ENCODE measurements at regions not wholly inside any gene's neighbourhood (a gene's known extent, or its start where the extent isn't known, plus 50 kb on each side); places are given as distances from the start of the nearest gene placed in this dataset.

DNA sequence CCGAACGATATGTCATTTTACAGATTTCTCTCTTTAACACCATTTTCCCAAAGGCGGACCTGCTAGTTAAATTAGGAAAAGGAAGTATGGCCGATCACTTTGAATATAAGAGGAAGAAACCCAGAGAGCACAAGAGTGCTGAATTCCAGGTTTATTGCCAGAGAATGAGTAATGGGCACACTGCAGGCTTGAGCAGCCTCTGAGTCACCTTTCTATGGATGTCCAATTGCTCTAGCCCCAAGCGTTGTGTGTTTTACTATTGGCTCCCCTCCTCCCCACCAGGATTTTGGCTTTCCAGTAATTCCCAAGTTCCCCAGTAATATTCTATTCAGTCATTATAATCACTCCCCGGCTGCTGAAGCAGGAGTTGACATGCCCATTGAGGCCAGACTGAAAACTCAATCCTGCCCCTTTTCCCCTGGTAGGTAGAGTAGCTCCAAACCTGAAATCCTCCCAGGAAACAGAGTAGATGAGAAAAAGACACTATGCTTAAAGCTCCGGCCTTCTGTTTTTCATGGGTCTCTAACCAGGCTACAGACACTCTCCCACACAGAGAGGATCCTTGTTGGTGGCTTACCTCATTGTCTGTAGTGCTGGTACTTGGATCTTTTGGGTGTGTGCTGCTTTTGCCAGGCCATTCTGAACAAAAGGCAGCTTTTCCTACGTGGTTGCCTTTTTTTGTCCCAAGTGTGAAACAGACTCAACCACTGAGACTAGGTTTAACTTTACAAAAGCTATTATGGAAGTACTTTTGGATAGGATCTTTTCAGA is 704.3 kb upstream of the FLRT2 start:
- H3K4me1 Mint-ChIP-seq, result peaks cover 21% of the 10 kb centered on the region
- H3K36me3 Mint-ChIP-seq (ENCODE audit: low read depth), result peaks cover 10% of the 10 kb centered on the region; the same call in 2 of the 3 replicates
- H3K27me3 Mint-ChIP-seq (ENCODE audit: insufficient read depth, low read depth, poor library complexity), result peaks cover 2% of the 10 kb centered on the region
- no peak overlapping the region for H3K4me3 Mint-ChIP-seq
- Histone ChIP-seq H3K36me3 (ENCODE audit: insufficient read depth) (no peaks in the 10 kb centered on the region), H3K4me3 (no peak overlapping the region), H4K20me1 (replicated peaks; ENCODE audit: insufficient read depth) (no peaks in the 10 kb centered on the region), H3K9me2 (ENCODE audit: insufficient read depth) (no peaks in the 10 kb centered on the region), H3K27ac (ENCODE audit: low read depth) (no peak overlapping the region), H3K4me1 (ENCODE audit: insufficient read depth) (peaks cover 21% of the 10 kb centered on the region), H3K79me2 (replicated peaks; ENCODE audit: insufficient read depth) (no peaks in the 10 kb centered on the region), H3K4me2 (0 out of 2 replicates have a peak overlapping the region, but pooled peaks have one; percentile 3), H3F3A (replicated peaks; ENCODE audit: low read depth) (no peaks in the 10 kb centered on the region), H3K27me3 (ENCODE audit: insufficient read depth) (no peaks in the 10 kb centered on the region), H2AFZ (0 out of 2 replicates have a peak overlapping the region, but pooled peaks have one; percentile 25)
- peak; percentile 51 for ATAC-seq
- no peak for DNase-seq (ENCODE audit: low spot score)
- TF ChIP-seq ZNF331 (CRISPR knock-in tag; IDR thresholded peaks at IDR 0.05; ENCODE audit: low read depth), result no peak
- peaks cover 17% of the 10 kb centered on the region for H3K9me3 Mint-ChIP-seq
- H3K27ac Mint-ChIP-seq, result no peak overlapping the region

DNA sequence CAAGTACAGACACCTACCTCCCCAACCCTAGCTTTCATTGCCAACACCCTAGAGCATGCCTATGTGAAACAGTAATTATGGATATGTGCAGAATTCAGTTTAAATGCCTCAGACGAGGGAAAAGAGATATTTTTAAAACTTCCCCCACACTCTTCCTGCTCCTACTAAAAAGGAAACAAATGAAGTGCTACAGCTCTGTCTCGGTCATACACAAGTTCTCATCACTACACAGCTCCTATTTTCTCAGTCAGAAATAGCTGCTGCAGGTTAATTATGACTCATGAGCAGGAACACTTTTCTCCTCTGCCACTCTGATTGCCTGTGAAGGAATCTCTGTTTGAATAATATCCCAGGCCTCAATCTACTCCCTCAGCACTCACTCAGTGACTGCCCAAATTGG is 703.6 kb upstream of the FLRT2 start:
- Mint-ChIP-seq H3K9me3 (peaks cover 16% of the 10 kb centered on the region), H3K36me3 (ENCODE audit: low read depth) (peaks cover 10% of the 10 kb centered on the region; the same call in 2 of the 3 replicates)
- TF ChIP-seq NANOG (IDR thresholded peaks at IDR 0.05; ENCODE audit: borderline replicate concordance), result no peak
- TF ChIP-seq, protein P1, sequence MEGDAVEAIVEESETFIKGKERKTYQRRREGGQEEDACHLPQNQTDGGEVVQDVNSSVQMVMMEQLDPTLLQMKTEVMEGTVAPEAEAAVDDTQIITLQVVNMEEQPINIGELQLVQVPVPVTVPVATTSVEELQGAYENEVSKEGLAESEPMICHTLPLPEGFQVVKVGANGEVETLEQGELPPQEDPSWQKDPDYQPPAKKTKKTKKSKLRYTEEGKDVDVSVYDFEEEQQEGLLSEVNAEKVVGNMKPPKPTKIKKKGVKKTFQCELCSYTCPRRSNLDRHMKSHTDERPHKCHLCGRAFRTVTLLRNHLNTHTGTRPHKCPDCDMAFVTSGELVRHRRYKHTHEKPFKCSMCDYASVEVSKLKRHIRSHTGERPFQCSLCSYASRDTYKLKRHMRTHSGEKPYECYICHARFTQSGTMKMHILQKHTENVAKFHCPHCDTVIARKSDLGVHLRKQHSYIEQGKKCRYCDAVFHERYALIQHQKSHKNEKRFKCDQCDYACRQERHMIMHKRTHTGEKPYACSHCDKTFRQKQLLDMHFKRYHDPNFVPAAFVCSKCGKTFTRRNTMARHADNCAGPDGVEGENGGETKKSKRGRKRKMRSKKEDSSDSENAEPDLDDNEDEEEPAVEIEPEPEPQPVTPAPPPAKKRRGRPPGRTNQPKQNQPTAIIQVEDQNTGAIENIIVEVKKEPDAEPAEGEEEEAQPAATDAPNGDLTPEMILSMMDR (conservative IDR thresholded peaks at IDR 0.05; ENCODE audit: low read depth in 2 of 2), result no peak
- no peak for TF ChIP-seq ZNF331 (CRISPR knock-in tag; IDR thresholded peaks at IDR 0.05; ENCODE audit: low read depth)
- TF ChIP-seq, protein P2, sequence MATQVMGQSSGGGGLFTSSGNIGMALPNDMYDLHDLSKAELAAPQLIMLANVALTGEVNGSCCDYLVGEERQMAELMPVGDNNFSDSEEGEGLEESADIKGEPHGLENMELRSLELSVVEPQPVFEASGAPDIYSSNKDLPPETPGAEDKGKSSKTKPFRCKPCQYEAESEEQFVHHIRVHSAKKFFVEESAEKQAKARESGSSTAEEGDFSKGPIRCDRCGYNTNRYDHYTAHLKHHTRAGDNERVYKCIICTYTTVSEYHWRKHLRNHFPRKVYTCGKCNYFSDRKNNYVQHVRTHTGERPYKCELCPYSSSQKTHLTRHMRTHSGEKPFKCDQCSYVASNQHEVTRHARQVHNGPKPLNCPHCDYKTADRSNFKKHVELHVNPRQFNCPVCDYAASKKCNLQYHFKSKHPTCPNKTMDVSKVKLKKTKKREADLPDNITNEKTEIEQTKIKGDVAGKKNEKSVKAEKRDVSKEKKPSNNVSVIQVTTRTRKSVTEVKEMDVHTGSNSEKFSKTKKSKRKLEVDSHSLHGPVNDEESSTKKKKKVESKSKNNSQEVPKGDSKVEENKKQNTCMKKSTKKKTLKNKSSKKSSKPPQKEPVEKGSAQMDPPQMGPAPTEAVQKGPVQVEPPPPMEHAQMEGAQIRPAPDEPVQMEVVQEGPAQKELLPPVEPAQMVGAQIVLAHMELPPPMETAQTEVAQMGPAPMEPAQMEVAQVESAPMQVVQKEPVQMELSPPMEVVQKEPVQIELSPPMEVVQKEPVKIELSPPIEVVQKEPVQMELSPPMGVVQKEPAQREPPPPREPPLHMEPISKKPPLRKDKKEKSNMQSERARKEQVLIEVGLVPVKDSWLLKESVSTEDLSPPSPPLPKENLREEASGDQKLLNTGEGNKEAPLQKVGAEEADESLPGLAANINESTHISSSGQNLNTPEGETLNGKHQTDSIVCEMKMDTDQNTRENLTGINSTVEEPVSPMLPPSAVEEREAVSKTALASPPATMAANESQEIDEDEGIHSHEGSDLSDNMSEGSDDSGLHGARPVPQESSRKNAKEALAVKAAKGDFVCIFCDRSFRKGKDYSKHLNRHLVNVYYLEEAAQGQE (IDR thresholded peaks at IDR 0.05; ENCODE audit: unreplicated experiment), result no peak
- TF ChIP-seq EZH2phosphoT487 (IDR thresholded peaks at IDR 0.05; ENCODE audit: unreplicated experiment), result no peak
- no peak for TF ChIP-seq STAT1 (IDR thresholded peaks at IDR 0.05; ENCODE audit: unreplicated experiment)
- TF ChIP-seq JUNB (IDR thresholded peaks at IDR 0.05; ENCODE audit: unreplicated experiment), result no peak
- no peak for TF ChIP-seq EZH2 (IDR thresholded peaks at IDR 0.05; ENCODE audit: low read depth, unreplicated experiment)
- no peak for TF ChIP-seq ZNF114 (CRISPR knock-in tag; IDR thresholded peaks at IDR 0.05)
- TF ChIP-seq, protein P3, sequence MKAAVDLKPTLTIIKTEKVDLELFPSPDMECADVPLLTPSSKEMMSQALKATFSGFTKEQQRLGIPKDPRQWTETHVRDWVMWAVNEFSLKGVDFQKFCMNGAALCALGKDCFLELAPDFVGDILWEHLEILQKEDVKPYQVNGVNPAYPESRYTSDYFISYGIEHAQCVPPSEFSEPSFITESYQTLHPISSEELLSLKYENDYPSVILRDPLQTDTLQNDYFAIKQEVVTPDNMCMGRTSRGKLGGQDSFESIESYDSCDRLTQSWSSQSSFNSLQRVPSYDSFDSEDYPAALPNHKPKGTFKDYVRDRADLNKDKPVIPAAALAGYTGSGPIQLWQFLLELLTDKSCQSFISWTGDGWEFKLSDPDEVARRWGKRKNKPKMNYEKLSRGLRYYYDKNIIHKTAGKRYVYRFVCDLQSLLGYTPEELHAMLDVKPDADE (IDR thresholded peaks at IDR 0.05), result no peak
- no peak for TF ChIP-seq CREB1 (CRISPR knock-in tag; IDR thresholded peaks at IDR 0.05; ENCODE audit: low read depth)
- no peak for TF ChIP-seq POLR2AphosphoS5 (IDR thresholded peaks at IDR 0.05; ENCODE audit: low read depth)

More for the DNA sequence above, 703.6 kb upstream of the FLRT2 start:
- peaks cover 2% of the 10 kb centered on the region for H3K27me3 Mint-ChIP-seq (ENCODE audit: insufficient read depth, low read depth, poor library complexity)
- no peak overlapping the region for H3K27ac Mint-ChIP-seq
- Histone ChIP-seq H3K27me3 (ENCODE audit: insufficient read depth) (no peaks in the 10 kb centered on the region), H3K36me3 (ENCODE audit: insufficient read depth) (no peaks in the 10 kb centered on the region), H3K27ac (ENCODE audit: low read depth) (no peak overlapping the region), H3K79me2 (replicated peaks; ENCODE audit: insufficient read depth) (no peaks in the 10 kb centered on the region), H3K4me2 (no peak overlapping the region), H3K4me1 (ENCODE audit: insufficient read depth) (peaks cover 21% of the 10 kb centered on the region), H2AFZ (no peak overlapping the region), H3K4me3 (no peak overlapping the region), H3F3A (replicated peaks; ENCODE audit: low read depth) (no peaks in the 10 kb centered on the region), H4K20me1 (replicated peaks; ENCODE audit: insufficient read depth) (no peaks in the 10 kb centered on the region), H3K9me2 (ENCODE audit: insufficient read depth) (no peaks in the 10 kb centered on the region)
- H3K4me1 Mint-ChIP-seq, result peaks cover 21% of the 10 kb centered on the region
- no peak for ATAC-seq
- no peak for DNase-seq (ENCODE audit: low spot score)
- H3K4me3 Mint-ChIP-seq, result no peak overlapping the region

Measured in GM23338 (cell line).